Esophagus muscularis mucosa (tissue), 4 donors: ENCODE measurements at regions not wholly inside any gene's neighbourhood (a gene's known extent, or its start where the extent isn't known, plus 50 kb on each side); places are given as distances from the start of the nearest gene placed in this dataset.

Experiments
- EP300 ChIP-seq: sonication (generic); formaldehyde crosslinking; IDR thresholded peaks from one replicate; pipeline ENCODE4 v1.6.1; 2017; ENCODE audit warnings: antibody characterized with exemption
- POLR2A ChIP-seq: fragments of 450-650 bp; IDR thresholded peaks from one replicate; pipeline ENCODE4 v1.6.1; 2017; ENCODE audit warnings: antibody characterized with exemption, moderate library complexity, mild to moderate bottlenecking, low read depth
- TF ChIP-seq, protein P1 (sequence below), 3 experiments: fragments of 200-600 bp in 2 of 3; fragments of 450-650 bp in 1 of 3; sonication (generic) in 2 of 3; IDR thresholded peaks; one replicate each; pipeline ENCODE4 v1.5.1; 2017 to 2019; ENCODE audit warnings: antibody characterized with exemption in 3 of 3, mild to moderate bottlenecking in 2 of 3, moderate library complexity in 1 of 3

DNA sequence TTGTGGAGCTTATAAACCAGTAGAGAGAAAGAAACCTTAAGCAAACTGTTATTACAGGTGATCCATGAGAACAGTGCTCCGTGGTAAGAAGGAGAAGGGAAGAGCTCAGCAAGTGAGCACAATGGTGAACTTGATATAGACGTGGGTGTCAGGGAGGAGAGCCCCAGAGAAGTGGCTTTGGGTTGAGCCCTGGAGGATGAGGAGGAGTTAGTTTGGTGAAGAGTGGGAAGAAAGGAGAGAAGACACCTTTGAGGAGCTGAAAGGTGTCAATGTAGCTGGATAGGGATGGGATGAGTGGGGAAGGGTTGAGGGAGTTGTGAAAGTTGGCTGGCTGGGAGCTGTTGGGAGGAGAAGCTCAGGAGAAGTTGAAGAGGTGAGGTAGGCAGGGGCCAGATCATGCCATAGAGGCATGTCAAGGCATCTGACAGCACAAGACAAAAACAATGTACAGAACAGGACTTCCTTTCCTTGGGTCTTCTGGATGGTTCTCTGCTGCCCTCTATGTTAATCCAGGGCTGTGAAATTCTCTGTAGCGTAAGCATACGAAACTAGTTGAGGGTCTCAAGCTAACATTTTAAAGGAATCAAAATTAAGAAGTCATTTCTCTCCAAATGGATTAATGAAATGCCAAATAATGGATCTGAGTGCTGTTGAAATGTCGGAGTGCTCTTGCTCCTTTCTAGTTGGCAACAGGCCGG is 501.9 kb downstream of the KDM4C start:
- TF ChIP-seq, protein P1, sequence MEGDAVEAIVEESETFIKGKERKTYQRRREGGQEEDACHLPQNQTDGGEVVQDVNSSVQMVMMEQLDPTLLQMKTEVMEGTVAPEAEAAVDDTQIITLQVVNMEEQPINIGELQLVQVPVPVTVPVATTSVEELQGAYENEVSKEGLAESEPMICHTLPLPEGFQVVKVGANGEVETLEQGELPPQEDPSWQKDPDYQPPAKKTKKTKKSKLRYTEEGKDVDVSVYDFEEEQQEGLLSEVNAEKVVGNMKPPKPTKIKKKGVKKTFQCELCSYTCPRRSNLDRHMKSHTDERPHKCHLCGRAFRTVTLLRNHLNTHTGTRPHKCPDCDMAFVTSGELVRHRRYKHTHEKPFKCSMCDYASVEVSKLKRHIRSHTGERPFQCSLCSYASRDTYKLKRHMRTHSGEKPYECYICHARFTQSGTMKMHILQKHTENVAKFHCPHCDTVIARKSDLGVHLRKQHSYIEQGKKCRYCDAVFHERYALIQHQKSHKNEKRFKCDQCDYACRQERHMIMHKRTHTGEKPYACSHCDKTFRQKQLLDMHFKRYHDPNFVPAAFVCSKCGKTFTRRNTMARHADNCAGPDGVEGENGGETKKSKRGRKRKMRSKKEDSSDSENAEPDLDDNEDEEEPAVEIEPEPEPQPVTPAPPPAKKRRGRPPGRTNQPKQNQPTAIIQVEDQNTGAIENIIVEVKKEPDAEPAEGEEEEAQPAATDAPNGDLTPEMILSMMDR (IDR thresholded peaks at IDR 0.05) = no peak
- TF ChIP-seq POLR2A (no peak), EP300 (no peak)
